DMS 273 (cell line): ENCODE measurements at regions not wholly inside any gene's neighbourhood (a gene's known extent, or its start where the extent isn't known, plus 50 kb on each side); places are given as distances from the start of the nearest gene placed in this dataset.

Source experiments
- DNase-seq: peaks from one replicate; lab custom pipeline; 2025; ENCODE audit not compliant: unreplicated experiment; lab: John Stamatoyannopoulos, UW

GRCh38 chr12:72082986-72083820 lies 144.6 kb downstream of the TPH2 start:
- no peak for DNase-seq

- DNase-seq, result no peak
Measured at GRCh38 chr12:72084061-72084460, 145.4 kb downstream of the TPH2 start.

GRCh38 chr12:72084880-72085279 lies 146.2 kb downstream of the TPH2 start:
- DNase-seq, result no peak

GRCh38 chr12:72089678-72090077 lies 151.0 kb downstream of the TPH2 start:
- no peak for DNase-seq

- no peak for DNase-seq
Measured at GRCh38 chr12:72093424-72093823, 154.8 kb downstream of the TPH2 start.

GRCh38 chr12:72093930-72094329 lies 155.3 kb downstream of the TPH2 start:
- no peak for DNase-seq

GRCh38 chr12:72094490-72094889 lies 155.8 kb downstream of the TPH2 start:
- DNase-seq, result peak; percentile 18

GRCh38 chr12:72095025-72095424 lies 156.4 kb downstream of the TPH2 start:
- DNase-seq, result no peak

- DNase-seq, result no peak
Measured at GRCh38 chr12:72098622-72099021, 160.0 kb downstream of the TPH2 start.

- no peak for DNase-seq
Measured at GRCh38 chr12:72100854-72101253, 162.2 kb downstream of the TPH2 start.

- DNase-seq, result no peak
Measured at GRCh38 chr12:72102150-72102549, 163.5 kb downstream of the TPH2 start.

GRCh38 chr12:72105849-72106248 lies 166.3 kb upstream of the TRHDE start:
- peak; percentile 2 for DNase-seq

GRCh38 chr12:72110937-72111650 lies 161.1 kb upstream of the TRHDE start:
- no peak for DNase-seq

- no peak for DNase-seq
Measured at GRCh38 chr12:72111706-72112105, 160.5 kb upstream of the TRHDE start.

- DNase-seq, result peak; percentile 2
Measured at GRCh38 chr12:72133497-72134055, 138.6 kb upstream of the TRHDE start.

GRCh38 chr12:72134246-72135020 lies 137.7 kb upstream of the TRHDE start:
- no peak for DNase-seq

GRCh38 chr12:72135021-72135301 lies 137.2 kb upstream of the TRHDE start:
- no peak for DNase-seq

- DNase-seq, result no peak
Measured at GRCh38 chr12:72136792-72137191, 135.4 kb upstream of the TRHDE start.

- no peak for DNase-seq
Measured at GRCh38 chr12:72139411-72139810, 132.8 kb upstream of the TRHDE start.

- peak; percentile 27 for DNase-seq
Measured at GRCh38 chr12:72141381-72141780, 130.8 kb upstream of the TRHDE start.

GRCh38 chr12:72144553-72144952 lies 127.6 kb upstream of the TRHDE start:
- DNase-seq, result no peak

- no peak for DNase-seq
Measured at GRCh38 chr12:72146495-72146894, 125.7 kb upstream of the TRHDE start.
